ENCODE measurements at regions not wholly inside any gene's neighbourhood (a gene's known extent, or its start where the extent isn't known, plus 50 kb on each side); places are given as distances from the start of the nearest gene placed in this dataset.

DNA sequence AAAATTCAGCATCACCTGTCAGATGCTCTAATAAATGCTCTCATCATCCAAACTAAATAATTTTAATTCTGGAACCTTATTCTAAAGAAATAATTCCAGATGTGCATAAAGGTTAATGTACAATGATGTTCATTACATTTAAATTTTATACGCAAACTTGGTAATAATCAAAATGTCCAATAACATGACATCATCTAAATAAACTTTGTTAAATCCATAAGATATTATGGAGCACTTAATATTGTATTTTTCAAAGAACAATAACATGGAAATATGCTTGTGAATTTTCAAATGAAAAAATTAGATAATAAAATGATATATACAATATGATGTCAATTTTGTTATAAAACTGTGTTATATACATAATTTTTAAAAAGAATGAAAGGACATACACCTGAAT, 92.1 kb upstream of the ZCCHC13 start:
- Histone ChIP-seq H3K9me3 (ENCODE audit: low read depth, low read length) (no peaks in the 10 kb centered on the region), H3K4me2 (ENCODE audit: insufficient read depth, low read length) (no peak overlapping the region), H3K36me3 (ENCODE audit: insufficient read depth, low read length) (no peaks in the 10 kb centered on the region), H3K4me1 (ENCODE audit: insufficient read depth, low read length) (no peaks in the 10 kb centered on the region), H3K79me2 (ENCODE audit: insufficient read depth, low read length) (no peaks in the 10 kb centered on the region), H3K27ac (ENCODE audit: low read depth, low read length) (no peak overlapping the region), H3K4me3 (ENCODE audit: insufficient read depth, low read length) (no peak overlapping the region), H3K27me3 (ENCODE audit: insufficient read depth, low read length) (no peaks in the 10 kb centered on the region), H4K20me1 (ENCODE audit: insufficient read depth, low read length) (no peaks in the 10 kb centered on the region), H2AFZ (ENCODE audit: low read length) (no peak overlapping the region)
- TF ChIP-seq CTCF (IDR thresholded peaks at IDR 0.05; ENCODE audit: extremely low read depth, low read depth, low read length): no peak
- no peak for DNase-seq (ENCODE audit: insufficient read length, low spot score, missing footprints)

DNA sequence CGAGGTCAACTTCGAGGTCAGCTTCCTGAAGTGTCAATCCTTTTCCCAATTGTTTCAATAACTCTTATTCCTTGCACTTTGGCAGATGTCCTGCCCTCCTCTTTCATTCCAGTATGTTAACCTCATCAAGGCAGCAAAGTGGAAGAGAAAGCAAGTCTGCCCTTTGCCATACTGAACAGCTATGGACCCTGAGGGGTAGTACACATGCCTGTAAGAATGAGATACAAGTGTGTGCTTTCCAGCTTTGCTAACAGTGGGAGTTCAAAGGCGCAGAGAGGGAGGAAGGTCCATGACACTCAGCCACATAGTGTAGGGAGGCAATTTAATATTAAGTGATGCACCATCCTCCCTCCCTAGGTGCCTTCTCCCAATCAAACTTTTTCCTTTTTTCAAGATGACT, 96.4 kb upstream of the ZCCHC13 start:
- no peak overlapping the region for H2AFZ ChIP-seq (ENCODE audit: low read length)
- no peak for TF ChIP-seq CTCF (IDR thresholded peaks at IDR 0.05; ENCODE audit: extremely low read depth, low read depth, low read length)
- H3K27ac ChIP-seq (ENCODE audit: low read depth, low read length): no peak overlapping the region
- no peak overlapping the region for H3K4me2 ChIP-seq (ENCODE audit: insufficient read depth, low read length)
- H3K36me3 ChIP-seq (ENCODE audit: insufficient read depth, low read length): no peaks in the 10 kb centered on the region
- no peaks in the 10 kb centered on the region for H3K9me3 ChIP-seq (ENCODE audit: low read depth, low read length)
- no peak overlapping the region for H3K4me3 ChIP-seq (ENCODE audit: insufficient read depth, low read length)
- no peak for DNase-seq (ENCODE audit: insufficient read length, low spot score, missing footprints)
- no peaks in the 10 kb centered on the region for H3K27me3 ChIP-seq (ENCODE audit: insufficient read depth, low read length)
- no peaks in the 10 kb centered on the region for H3K79me2 ChIP-seq (ENCODE audit: insufficient read depth, low read length)
- H3K4me1 ChIP-seq (ENCODE audit: insufficient read depth, low read length): no peaks in the 10 kb centered on the region
- H4K20me1 ChIP-seq (ENCODE audit: insufficient read depth, low read length): no peaks in the 10 kb centered on the region

DNA sequence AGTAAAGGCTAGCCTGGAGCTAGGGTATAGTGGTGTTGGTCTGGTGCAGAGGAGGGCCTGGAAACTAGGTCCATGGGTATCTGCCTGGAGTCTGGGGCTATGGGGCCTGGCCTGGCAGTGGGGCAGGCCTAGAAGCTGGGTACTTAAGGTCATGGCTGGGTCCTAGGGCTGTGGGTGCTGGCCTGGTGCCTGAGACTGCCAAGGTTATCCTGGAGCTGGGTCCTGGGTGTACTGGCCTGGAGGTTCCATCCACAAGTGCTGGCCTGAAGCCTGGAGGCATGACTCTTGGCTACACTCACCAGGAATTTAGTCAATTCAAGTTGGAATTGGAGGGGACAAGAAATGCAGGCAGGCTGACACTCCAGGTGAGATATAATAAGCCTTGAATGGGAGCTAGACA, 108.4 kb upstream of the ZCCHC13 start:
- no peaks in the 10 kb centered on the region for H3K79me2 ChIP-seq (ENCODE audit: insufficient read depth, low read length)
- H3K36me3 ChIP-seq (ENCODE audit: insufficient read depth, low read length): no peaks in the 10 kb centered on the region
- DNase-seq (ENCODE audit: insufficient read length, low spot score, missing footprints): no peak
- H4K20me1 ChIP-seq (ENCODE audit: insufficient read depth, low read length): peaks cover 4% of the 10 kb centered on the region
- H3K4me3 ChIP-seq (ENCODE audit: insufficient read depth, low read length): no peak overlapping the region
- H3K27me3 ChIP-seq (ENCODE audit: insufficient read depth, low read length): no peaks in the 10 kb centered on the region
- no peaks in the 10 kb centered on the region for H3K9me3 ChIP-seq (ENCODE audit: low read depth, low read length)
- no peak overlapping the region for H2AFZ ChIP-seq (ENCODE audit: low read length)
- TF ChIP-seq CTCF (IDR thresholded peaks at IDR 0.05; ENCODE audit: extremely low read depth, low read depth, low read length): no peak
- no peak overlapping the region for H3K4me2 ChIP-seq (ENCODE audit: insufficient read depth, low read length)
- H3K4me1 ChIP-seq (ENCODE audit: insufficient read depth, low read length): no peaks in the 10 kb centered on the region
- H3K27ac ChIP-seq (ENCODE audit: low read depth, low read length): no peak overlapping the region

GRCh38 chrX:74195120-74195519, 108.9 kb upstream of the ZCCHC13 start:
- no peak for TF ChIP-seq CTCF (IDR thresholded peaks at IDR 0.05; ENCODE audit: extremely low read depth, low read depth, low read length)
- Histone ChIP-seq H3K4me1 (ENCODE audit: insufficient read depth, low read length) (no peaks in the 10 kb centered on the region), H3K9me3 (ENCODE audit: low read depth, low read length) (no peaks in the 10 kb centered on the region), H3K4me3 (ENCODE audit: insufficient read depth, low read length) (no peak overlapping the region), H3K27ac (ENCODE audit: low read depth, low read length) (no peak overlapping the region), H3K79me2 (ENCODE audit: insufficient read depth, low read length) (no peaks in the 10 kb centered on the region), H4K20me1 (ENCODE audit: insufficient read depth, low read length) (peaks cover 4% of the 10 kb centered on the region), H3K4me2 (ENCODE audit: insufficient read depth, low read length) (no peak overlapping the region), H3K36me3 (ENCODE audit: insufficient read depth, low read length) (no peaks in the 10 kb centered on the region), H2AFZ (ENCODE audit: low read length) (no peak overlapping the region), H3K27me3 (ENCODE audit: insufficient read depth, low read length) (no peaks in the 10 kb centered on the region)
- DNase-seq (ENCODE audit: insufficient read length, low spot score, missing footprints): no peak

All from osteoblast (primary cell).